GM12892 (cell line): ENCODE measurements at regions not wholly inside any gene's neighbourhood (a gene's known extent, or its start where the extent isn't known, plus 50 kb on each side); places are given as distances from the start of the nearest gene placed in this dataset.

Experiments
- DNase-seq: peaks from one replicate; pipeline ENCODE4 v3.0.0; 2011; ENCODE audit not compliant: insufficient read length
- FAIRE-seq: peaks from 2 replicates; lab custom pipeline; 2011; peaks lifted over from hg19 to GRCh38; lab: Jason Lieb, UNC
- POLR2A ChIP-seq: IDR thresholded peaks from 2 replicates; pipeline ENCODE4 v1.6.1; 2011; ENCODE audit warnings: low read depth, low read length, control low read depth
- POLR2AphosphoS5 ChIP-seq: IDR thresholded peaks from 2 replicates; pipeline ENCODE4 v1.6.1; 2011; ENCODE audit warnings: low read depth, low read length, control low read depth
- TAF1 ChIP-seq: IDR thresholded peaks from 2 replicates; pipeline ENCODE4 v1.6.1; 2011; ENCODE audit warnings: low read depth, mild to moderate bottlenecking, control low read depth, low read length, borderline replicate concordance

DNA sequence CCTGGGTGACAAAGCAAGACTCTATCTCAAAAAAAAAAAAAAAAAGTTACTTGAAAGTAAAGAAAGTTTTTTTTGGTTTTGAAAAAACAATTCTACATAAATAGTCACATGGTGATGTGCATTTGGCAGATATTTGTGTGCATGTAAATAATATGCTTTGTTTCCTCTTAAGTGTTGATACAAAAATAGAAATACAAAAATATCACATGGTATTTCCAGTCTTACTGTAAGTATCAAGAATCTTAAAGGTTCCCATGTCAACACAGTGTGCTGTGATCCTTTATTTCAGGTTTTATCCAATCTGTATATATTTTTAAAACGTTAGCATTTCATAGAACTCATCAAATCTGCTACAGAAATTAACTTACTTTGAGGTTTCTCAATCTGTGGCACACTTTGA is 521.9 kb downstream of the TLE4 start:
- no peak for TF ChIP-seq POLR2AphosphoS5
- no peak for TF ChIP-seq TAF1
- TF ChIP-seq POLR2A = no peak
- FAIRE-seq = no peak
- DNase-seq = no peak

DNA sequence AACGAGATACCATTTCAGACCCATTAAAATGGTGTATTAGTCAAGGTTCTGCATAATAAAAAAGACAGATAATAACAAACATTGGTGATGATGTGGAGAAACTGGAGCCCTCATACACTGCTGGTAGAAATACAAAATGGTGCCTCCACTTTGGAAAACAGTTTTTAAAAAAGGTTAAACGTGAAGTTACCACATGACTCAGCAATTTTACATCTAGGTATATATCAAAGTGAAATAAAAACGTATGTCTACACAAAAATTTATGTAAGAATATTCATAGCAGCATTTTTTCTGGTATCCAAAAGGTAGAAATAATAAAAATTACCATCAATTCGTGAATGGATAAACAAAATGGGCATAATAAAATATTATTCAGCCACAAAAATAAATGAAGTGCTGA is 519.8 kb downstream of the TLE4 start:
- FAIRE-seq = no peak
- TF ChIP-seq TAF1 = no peak
- no peak for TF ChIP-seq POLR2A
- TF ChIP-seq POLR2AphosphoS5 = no peak

DNA sequence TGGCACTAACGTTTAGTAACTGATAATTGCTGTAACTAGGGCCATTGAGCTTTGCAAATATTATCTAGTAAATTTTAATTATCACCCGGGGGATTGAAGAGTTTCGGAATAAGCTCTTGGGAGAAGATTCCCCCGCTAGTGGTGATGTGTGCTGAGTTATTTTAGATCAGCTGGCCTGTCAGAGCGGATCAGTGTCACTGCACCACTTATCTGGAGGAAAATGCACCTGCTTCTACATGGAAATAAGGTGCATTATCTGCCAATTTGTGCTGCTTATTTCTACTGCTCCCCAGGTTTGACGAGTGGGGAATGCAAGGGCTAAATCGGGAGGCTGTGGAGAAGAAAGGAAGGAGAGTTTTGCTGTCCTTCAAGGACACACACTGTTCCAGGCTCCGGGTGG is 518.6 kb downstream of the TLE4 start:
- DNase-seq = no peak

More for the DNA sequence above, 519.8 kb downstream of the TLE4 start:
- no peak for DNase-seq

DNA sequence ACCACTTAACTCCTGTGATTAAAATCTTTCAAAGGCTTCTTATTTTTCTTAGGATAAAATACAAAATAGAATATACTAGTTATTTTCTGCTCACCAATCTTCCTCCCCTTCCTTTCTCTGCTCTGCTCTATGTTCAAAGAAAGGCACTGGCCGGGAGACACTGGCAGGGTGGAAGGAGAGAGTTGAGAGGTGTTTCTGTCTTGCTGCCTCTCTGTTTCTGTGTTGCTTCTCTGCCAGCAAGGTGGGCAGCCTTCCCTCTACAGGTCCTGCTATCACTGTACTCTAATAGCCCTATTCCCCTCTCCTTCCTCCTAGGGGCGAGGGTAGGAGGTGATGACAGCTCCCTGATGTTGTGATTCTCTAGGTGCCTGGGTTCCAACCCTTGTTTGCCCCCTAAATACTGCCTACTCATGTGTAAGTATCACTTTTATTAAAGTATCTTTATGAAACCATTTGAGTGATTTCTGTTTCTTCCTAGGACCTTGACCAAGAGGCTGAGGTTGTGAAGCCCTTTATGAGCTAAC is 515.1 kb downstream of the TLE4 start:
- FAIRE-seq = no peak
- DNase-seq = no peak
- TF ChIP-seq TAF1 (no peak), POLR2AphosphoS5 (no peak), POLR2A (no peak)

More for the DNA sequence above, 518.6 kb downstream of the TLE4 start:
- TF ChIP-seq POLR2AphosphoS5 = no peak
- no peak for TF ChIP-seq TAF1
- no peak for TF ChIP-seq POLR2A
- FAIRE-seq = no peak

DNA sequence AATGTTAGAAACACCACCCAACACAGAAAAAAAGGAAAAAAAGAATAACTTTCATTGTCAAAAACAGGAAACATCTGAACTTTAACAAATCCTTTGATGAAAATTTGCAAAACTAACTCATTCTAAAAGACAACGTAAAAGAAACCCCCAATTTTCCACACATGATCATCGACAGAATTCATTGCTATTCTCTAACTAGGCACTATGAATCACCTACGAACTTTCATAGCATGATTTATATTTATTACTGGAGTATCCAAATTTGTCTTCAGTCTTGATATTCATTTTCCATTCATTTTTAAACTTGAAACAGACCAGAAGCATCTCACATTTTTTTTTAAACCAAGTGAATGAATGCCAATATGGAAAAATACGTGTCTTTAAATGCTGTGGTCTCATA is 514.6 kb downstream of the TLE4 start:
- TF ChIP-seq POLR2A = no peak
- TF ChIP-seq TAF1 = no peak
- no peak for TF ChIP-seq POLR2AphosphoS5
- no peak for DNase-seq
- no peak for FAIRE-seq

DNA sequence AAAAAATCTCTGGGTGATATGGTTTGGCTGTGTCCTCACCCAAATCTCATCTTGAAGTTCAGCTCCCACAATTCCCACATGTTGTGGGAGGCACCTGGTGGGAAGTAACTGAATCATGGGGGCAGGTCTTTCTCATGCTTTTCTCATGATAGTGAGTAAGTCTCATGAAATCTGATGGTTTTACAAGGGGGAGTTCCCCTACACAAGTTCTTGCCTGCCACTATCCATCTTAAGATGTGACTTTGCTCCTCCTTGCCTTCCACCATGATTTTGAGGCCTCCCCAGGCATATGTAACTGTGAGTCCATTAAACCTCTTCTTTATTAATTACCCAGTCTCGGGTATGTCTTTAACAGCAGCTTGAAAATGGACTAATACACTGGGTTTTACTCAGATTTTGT is 513.9 kb downstream of the TLE4 start:
- FAIRE-seq (no peak), DNase-seq (no peak)
- no peak for TF ChIP-seq TAF1
- TF ChIP-seq POLR2AphosphoS5 = no peak
- TF ChIP-seq POLR2A = no peak

DNA sequence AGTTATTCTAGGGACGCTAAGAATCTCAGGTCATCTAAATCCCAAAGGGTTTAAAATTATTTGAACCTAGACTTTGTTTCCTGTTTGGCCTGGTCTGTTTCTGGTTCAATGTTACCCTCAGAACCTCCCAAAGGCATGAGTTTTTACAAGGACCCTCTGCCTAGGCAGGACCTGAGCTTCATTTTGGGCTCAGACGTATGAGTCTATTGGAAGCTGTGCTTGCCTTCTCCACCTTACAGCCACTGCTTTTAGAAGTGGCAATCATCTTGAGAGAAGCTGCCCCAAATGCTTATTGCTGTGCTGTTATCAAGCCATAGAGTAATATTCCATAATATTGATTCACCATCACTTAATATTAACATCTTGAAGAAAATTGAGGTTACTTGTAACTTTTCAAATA is 510.4 kb downstream of the TLE4 start:
- no peak for FAIRE-seq
- DNase-seq = no peak
- TF ChIP-seq TAF1 = no peak
- no peak for TF ChIP-seq POLR2A
- no peak for TF ChIP-seq POLR2AphosphoS5

DNA sequence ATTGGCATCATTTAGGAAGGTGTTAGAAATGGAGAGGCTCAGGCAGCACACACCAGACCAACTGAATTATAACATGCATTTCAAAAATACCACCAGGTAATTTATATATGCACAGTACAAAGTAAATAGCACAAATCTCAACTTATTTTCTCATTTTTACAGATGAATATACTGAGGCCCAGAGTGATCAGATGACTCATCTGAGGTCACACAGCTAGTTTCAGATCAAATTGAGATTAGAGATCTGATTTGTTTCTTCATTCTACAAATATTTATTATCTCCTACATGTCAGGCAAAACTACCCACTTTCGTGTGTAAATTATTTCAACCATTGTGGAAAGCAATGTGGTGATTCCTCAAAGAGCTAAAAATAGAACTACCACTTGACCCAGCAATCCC is 507.1 kb downstream of the TLE4 start:
- FAIRE-seq = no peak
- TF ChIP-seq POLR2AphosphoS5 = no peak
- no peak for TF ChIP-seq TAF1
- no peak for TF ChIP-seq POLR2A
- no peak for DNase-seq

DNA sequence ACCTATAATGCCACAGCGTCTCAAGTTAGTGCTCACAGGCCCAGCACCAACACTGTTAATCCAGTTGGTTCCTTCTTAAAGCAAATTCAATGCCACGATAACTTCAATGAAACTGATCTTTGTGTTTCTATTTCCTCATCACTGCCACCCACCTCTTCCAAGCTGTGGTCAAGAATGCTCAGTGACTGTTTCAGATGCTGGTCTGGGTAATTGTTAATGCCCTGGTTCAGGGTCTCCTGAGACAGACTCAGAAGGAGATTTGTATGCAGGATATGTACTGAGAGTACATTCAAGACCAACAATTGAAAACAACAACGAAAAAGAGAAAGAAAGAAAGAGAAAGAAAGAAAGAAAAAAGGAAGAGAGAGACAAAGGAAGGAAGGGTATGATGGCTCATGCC is 505.3 kb downstream of the TLE4 start:
- FAIRE-seq (no peak), DNase-seq (no peak)
- no peak for TF ChIP-seq TAF1
- no peak for TF ChIP-seq POLR2A
- TF ChIP-seq POLR2AphosphoS5 = no peak

DNA sequence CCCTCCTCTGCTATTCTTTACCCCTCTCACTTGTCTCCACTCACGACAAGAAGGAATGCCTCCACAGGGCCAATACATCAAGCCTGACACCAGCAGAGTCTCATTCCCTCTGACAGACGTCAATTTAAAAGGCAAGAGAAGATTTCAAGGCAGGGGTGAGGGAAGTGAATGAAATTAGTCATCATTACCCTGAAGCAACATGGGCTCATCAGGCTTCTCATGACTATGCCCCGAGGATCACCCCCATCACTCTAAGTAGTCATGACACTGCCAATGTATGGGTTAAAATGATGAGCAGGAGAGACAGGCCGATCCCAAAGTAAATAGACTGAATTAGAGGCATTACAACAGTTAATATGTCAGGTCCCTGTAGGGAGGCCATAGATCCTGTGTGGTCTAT is 504.4 kb downstream of the TLE4 start:
- no peak for TF ChIP-seq POLR2AphosphoS5
- TF ChIP-seq POLR2A = no peak
- TF ChIP-seq TAF1 = no peak
- FAIRE-seq (no peak), DNase-seq (no peak)

DNA sequence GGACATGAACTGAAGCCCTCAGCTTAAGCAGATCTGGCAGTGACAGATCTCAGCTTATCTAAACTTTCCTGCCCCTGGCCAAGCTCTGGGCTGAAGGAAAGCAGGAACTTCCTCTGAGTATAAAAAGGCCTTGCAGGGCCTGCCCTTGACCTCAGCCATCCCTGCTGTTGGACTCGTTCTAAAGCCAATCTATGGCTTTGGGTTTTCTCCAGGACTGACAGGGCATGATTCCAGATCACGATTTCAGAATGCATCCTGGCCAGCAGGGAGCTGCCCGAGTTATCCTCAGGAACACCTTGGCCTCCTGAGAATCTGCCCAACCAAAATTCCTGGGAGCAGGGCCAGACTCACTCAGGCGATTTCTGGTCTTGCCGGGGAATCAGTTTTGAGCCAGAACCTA is 502.7 kb downstream of the TLE4 start:
- FAIRE-seq = no peak
- no peak for DNase-seq
- TF ChIP-seq TAF1 = no peak
- no peak for TF ChIP-seq POLR2AphosphoS5
- no peak for TF ChIP-seq POLR2A

DNA sequence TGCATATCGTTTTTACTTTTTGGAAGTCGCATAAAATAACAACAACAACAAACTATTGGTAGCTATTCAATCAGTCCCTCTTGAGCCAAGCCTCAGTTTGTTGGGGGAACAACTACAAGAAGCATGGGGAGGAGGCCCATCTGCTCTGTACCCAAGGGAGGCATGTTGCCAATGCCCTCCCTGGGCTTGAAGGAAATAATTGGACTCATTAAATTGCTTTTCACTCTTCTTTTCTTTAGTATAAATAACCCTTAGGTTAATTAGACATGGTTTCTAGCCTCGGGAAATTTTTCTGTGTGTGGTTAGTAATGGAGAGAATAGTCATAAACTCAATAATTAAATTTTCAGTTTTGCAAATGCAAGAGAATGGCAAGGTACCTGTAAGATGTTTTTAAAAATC is 500.7 kb downstream of the TLE4 start:
- no peak for DNase-seq
- no peak for TF ChIP-seq POLR2AphosphoS5
- TF ChIP-seq TAF1 = no peak
- no peak for TF ChIP-seq POLR2A
- FAIRE-seq = no peak
